A549 (cell line): ENCODE measurements at regions not wholly inside any gene's neighbourhood (a gene's known extent, or its start where the extent isn't known, plus 50 kb on each side); places are given as distances from the start of the nearest gene placed in this dataset.

ENCODE experiments used
- ATAC-seq, 2 experiments: fragments of 200-7000 bp in 1 of 2; fragments of >200 bp in 1 of 2; cut with Nextera tagmentation in 1 of 2; cut with Tn5 transposase in 1 of 2; 3 replicates each; pipeline versions ENCODE4 v1.8.0 to v1.9.1; 2018 to 2020; ENCODE audit warnings: mild to moderate bottlenecking in 1 of 2, moderate library complexity in 1 of 2
- CTCF ChIA-PET: fragments of 300-600 bp; sonication (Branson Sonifier 250); formaldehyde crosslinking; extraction: SDS; loops from one replicate; lab custom pipeline; 2021; ENCODE audit warnings: antibody characterized with exemption, inconsistent platforms; lab: Yijun Ruan, JAX
- POLR2A ChIA-PET: fragments of 350-600 bp; formaldehyde crosslinking; extraction: SDS; loops from one replicate; lab custom pipeline; 2021; ENCODE audit warnings: antibody characterized with exemption, inconsistent platforms; lab: Yijun Ruan, JAX
- DNase-seq, 2 experiments: peaks; one replicate each; pipeline versions ENCODE4 v3.0.0 to v3.0.0-alpha.2; 2011 to 2016; ENCODE audit warnings: low read depth in 1 of 2, low spot score in 1 of 2
- FAIRE-seq: peaks from 2 replicates; lab custom pipeline; 2011; peaks lifted over from hg19 to GRCh38; lab: Jason Lieb, UNC
- H3K27ac ChIP-seq, 2 experiments: fragments of >200 bp; sonication (Bioruptor Twin); formaldehyde crosslinking; 3 replicates each; pipeline ENCODE4 v1.5.1; 2016 to 2017
- H3K4me1 ChIP-seq: fragments of >200 bp; sonication (Bioruptor Twin); formaldehyde crosslinking; 3 replicates; pipeline ENCODE4 v1.6.1; 2016
- H3K4me2 ChIP-seq: fragments of >200 bp; sonication (Bioruptor Twin); formaldehyde crosslinking; 3 replicates; pipeline ENCODE4 v1.6.1; 2016
- H3K4me3 ChIP-seq: fragments of >200 bp; sonication (Bioruptor Twin); formaldehyde crosslinking; 3 replicates; pipeline ENCODE4 v1.5.1; 2016
- H3K9me3 ChIP-seq: fragments of >200 bp; sonication (Bioruptor Twin); formaldehyde crosslinking; 3 replicates; pipeline ENCODE4 v1.6.1; 2016
- HEYL ChIP-seq: fragments of 250-450 bp; sonication (Bioruptor Pico); IDR thresholded peaks from 2 replicates; pipeline ENCODE4 v1.8.0; 2021; ENCODE audit warnings: mild to moderate bottlenecking, moderate library complexity
- HOXB13 ChIP-seq: fragments of 250-450 bp; sonication (Bioruptor Pico); IDR thresholded peaks from 2 replicates; pipeline ENCODE4 v1.5.0; 2020; ENCODE audit warnings: low read depth, mild to moderate bottlenecking, moderate library complexity
- KDM1A ChIP-seq: fragments of 200-600 bp; sonication (generic); IDR thresholded peaks from 2 replicates; pipeline ENCODE4 v1.6.1; 2016; ENCODE audit warnings: low read depth, mild to moderate bottlenecking
- MAZ ChIP-seq: fragments of 150-350 bp; IDR thresholded peaks from 2 replicates; pipeline ENCODE4 v1.6.1; 2014; ENCODE audit warnings: antibody characterized with exemption, low read depth, low read length, borderline replicate concordance
- MYC ChIP-seq: IDR thresholded peaks from 2 replicates; pipeline ENCODE4 v1.6.1; 2012; ENCODE audit warnings: mild to moderate bottlenecking, inconsistent platforms, low read length, improper control_type of control experiment, borderline replicate concordance
- NFE2L2 ChIP-seq: fragments of 150-350 bp; conservative IDR thresholded peaks from 2 replicates; pipeline ENCODE4 v1.6.1; 2014; ENCODE audit warnings: low read length
- NR3C1 ChIP-seq: fragments of >200 bp; sonication (Bioruptor Twin); formaldehyde crosslinking; IDR thresholded peaks from 3 replicates; pipeline ENCODE4 v1.6.1; 2017
- RARB ChIP-seq: fragments of 250-450 bp; sonication (Bioruptor Pico); IDR thresholded peaks from 2 replicates; pipeline ENCODE4 v1.8.0; 2021; ENCODE audit warnings: mild to moderate bottlenecking, moderate library complexity
- RCOR1 ChIP-seq: fragments of 150-350 bp; IDR thresholded peaks from 2 replicates; pipeline ENCODE4 v1.6.1; 2014; ENCODE audit warnings: antibody characterized with exemption, low read length, low read depth
- RNF2 ChIP-seq: fragments of 200-600 bp; sonication (generic); IDR thresholded peaks from 2 replicates; pipeline ENCODE4 v1.6.1; 2016; ENCODE audit warnings: low read depth, mild to moderate bottlenecking, antibody characterized with exemption, moderate library complexity, borderline replicate concordance
- SREBF2 ChIP-seq: fragments of 450-650 bp; IDR thresholded peaks from 2 replicates; pipeline ENCODE4 v1.6.1; 2014; ENCODE audit warnings: mild to moderate bottlenecking, moderate library complexity
- ZNF302 ChIP-seq: fragments of 250-450 bp; sonication (Bioruptor Pico); IDR thresholded peaks from 2 replicates; pipeline ENCODE4 v1.9.0; 2021; ENCODE audit warnings: inconsistent platforms, mild to moderate bottlenecking, moderate library complexity
- ZSCAN20 ChIP-seq: fragments of 250-450 bp; sonication (Bioruptor Pico); IDR thresholded peaks from 2 replicates; pipeline ENCODE4 v1.8.0; 2022; ENCODE audit warnings: mild to moderate bottlenecking, moderate library complexity
- WGBS: methylation state at CpG from one replicate; pipeline ENCODE4 v1.1.6; 2017; ENCODE audit errors: missing lambda C conversion rate; 5-methylcytosine and 5-hydroxymethylcytosine counted together
- TF ChIP-seq, protein P1 (sequence below): IDR thresholded peaks from 2 replicates; pipeline ENCODE4 v1.6.1; 2012
- TF ChIP-seq, protein P2 (sequence below): IDR thresholded peaks from 2 replicates; pipeline ENCODE4 v1.6.1; 2012
- TF ChIP-seq, protein P3 (sequence below): fragments of 150-350 bp; IDR thresholded peaks from 2 replicates; pipeline ENCODE4 v1.6.1; 2014; ENCODE audit warnings: low read depth, mild to moderate bottlenecking, low read length
- TF ChIP-seq, protein P4 (sequence below): fragments of 450-650 bp; IDR thresholded peaks from 2 replicates; pipeline ENCODE4 v1.6.1; 2014; ENCODE audit warnings: antibody characterized with exemption
- TF ChIP-seq, protein P5 (sequence below): fragments of 250-450 bp; sonication (Bioruptor Pico); IDR thresholded peaks from 2 replicates; pipeline ENCODE4 v1.5.0; 2020; ENCODE audit warnings: low read depth, mild to moderate bottlenecking, moderate library complexity

DNA sequence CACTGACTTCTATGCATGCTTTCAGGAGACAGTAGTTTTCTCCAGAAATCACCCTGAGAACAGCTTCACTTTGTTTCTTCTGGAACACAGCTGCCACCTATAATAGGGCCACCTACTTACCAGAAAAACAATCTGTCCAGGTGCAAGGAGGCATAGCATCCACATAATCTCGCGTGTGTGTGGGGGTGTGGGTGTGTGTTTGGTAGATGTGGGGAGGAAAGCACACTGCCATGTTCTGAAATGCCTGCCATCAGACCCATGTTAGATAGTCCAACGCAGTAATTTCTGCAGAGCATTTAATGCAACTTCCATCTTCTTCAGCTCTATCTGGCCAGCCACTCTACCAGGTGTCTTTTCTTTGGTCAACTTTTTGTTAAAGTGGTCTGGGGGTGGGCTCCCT is 102.9 kb downstream of the ACER2 start:
- no peak for FAIRE-seq
- H3K4me2 ChIP-seq = no peak overlapping the region
- H3K4me3 ChIP-seq = no peak overlapping the region
- POLR2A ChIA-PET = no interaction called here
- TF ChIP-seq MAZ (no peak), NR3C1 (no peak), RNF2 (no peak), NFE2L2 (no peak), RARB (no peak), ZSCAN20 (CRISPR knock-in tag) (no peak), HOXB13 (CRISPR knock-in tag) (no peak), KDM1A (no peak), HEYL (no peak), RCOR1 (no peak), MYC (no peak), SREBF2 (no peak), ZNF302 (CRISPR knock-in tag) (no peak)
- TF ChIP-seq, protein P1, sequence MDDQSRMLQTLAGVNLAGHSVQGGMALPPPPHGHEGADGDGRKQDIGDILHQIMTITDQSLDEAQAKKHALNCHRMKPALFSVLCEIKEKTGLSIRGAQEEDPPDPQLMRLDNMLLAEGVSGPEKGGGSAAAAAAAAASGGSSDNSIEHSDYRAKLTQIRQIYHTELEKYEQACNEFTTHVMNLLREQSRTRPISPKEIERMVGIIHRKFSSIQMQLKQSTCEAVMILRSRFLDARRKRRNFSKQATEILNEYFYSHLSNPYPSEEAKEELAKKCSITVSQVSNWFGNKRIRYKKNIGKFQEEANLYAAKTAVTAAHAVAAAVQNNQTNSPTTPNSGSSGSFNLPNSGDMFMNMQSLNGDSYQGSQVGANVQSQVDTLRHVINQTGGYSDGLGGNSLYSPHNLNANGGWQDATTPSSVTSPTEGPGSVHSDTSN = no peak
- TF ChIP-seq, protein P2, sequence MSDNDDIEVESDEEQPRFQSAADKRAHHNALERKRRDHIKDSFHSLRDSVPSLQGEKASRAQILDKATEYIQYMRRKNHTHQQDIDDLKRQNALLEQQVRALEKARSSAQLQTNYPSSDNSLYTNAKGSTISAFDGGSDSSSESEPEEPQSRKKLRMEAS = no peak
- TF ChIP-seq, protein P3, sequence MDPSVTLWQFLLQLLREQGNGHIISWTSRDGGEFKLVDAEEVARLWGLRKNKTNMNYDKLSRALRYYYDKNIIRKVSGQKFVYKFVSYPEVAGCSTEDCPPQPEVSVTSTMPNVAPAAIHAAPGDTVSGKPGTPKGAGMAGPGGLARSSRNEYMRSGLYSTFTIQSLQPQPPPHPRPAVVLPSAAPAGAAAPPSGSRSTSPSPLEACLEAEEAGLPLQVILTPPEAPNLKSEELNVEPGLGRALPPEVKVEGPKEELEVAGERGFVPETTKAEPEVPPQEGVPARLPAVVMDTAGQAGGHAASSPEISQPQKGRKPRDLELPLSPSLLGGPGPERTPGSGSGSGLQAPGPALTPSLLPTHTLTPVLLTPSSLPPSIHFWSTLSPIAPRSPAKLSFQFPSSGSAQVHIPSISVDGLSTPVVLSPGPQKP = no peak
- TF ChIP-seq, protein P4, sequence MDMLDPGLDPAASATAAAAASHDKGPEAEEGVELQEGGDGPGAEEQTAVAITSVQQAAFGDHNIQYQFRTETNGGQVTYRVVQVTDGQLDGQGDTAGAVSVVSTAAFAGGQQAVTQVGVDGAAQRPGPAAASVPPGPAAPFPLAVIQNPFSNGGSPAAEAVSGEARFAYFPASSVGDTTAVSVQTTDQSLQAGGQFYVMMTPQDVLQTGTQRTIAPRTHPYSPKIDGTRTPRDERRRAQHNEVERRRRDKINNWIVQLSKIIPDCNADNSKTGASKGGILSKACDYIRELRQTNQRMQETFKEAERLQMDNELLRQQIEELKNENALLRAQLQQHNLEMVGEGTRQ = no peak
- TF ChIP-seq, all 56 proteins: peak for 0
- H3K27ac ChIP-seq = no peak overlapping the region
- WGBS = 33% methylated on average over 3 of the region's 3 CpGs
- ATAC-seq = no peak
- CTCF ChIA-PET = interaction anchor here (1.4 to 1.9 kb wide), 2 partner anchors 9 to 11 kb away, joined by 3 to 4 read pairs; no protein-coding TSS in a partner anchor
- H3K9me3 ChIP-seq = no peaks in the 10 kb centered on the region
- no peak for DNase-seq
- H3K4me1 ChIP-seq = no peaks in the 10 kb centered on the region

DNA sequence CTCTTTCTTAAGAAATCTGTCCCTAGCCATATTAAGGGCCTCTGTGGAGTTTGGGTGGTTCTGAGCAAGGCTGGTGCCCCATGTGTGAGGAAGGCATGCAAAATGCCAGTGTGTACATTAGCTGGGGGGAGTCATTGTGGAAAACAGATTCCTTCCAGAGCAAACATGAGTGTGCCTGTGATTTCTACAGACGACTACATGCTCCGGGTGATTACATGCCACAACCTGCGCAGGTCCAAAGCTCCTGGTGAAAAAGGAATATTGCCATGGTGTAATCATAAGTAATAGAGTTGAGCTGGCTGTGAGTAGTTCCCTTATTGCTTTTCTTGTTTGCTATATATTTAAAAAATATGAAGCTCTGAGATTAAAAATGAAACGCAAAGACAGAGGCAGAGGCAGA is 102.1 kb downstream of the ACER2 start:
- no peak overlapping the region for H3K4me2 ChIP-seq
- ChIA-PET POLR2A (no interaction called here), CTCF (interaction anchor here (0.6 to 1.9 kb wide), 3 partner anchors 10 to 45 kb away, joined by 3 to 4 read pairs (median 4); no protein-coding TSS in a partner anchor)
- H3K4me3 ChIP-seq = no peak overlapping the region
- H3K4me1 ChIP-seq = no peaks in the 10 kb centered on the region
- TF ChIP-seq, protein P5, sequence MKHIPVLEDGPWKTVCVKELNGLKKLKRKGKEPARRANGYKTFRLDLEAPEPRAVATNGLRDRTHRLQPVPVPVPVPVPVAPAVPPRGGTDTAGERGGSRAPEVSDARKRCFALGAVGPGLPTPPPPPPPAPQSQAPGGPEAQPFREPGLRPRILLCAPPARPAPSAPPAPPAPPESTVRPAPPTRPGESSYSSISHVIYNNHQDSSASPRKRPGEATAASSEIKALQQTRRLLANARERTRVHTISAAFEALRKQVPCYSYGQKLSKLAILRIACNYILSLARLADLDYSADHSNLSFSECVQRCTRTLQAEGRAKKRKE (CRISPR knock-in tag) = no peak
- ATAC-seq = no peak
- H3K27ac ChIP-seq = no peak overlapping the region
- FAIRE-seq = no peak
- no peaks in the 10 kb centered on the region for H3K9me3 ChIP-seq
- DNase-seq = no peak
- WGBS = 38% methylated on average over 4 of the region's 4 CpGs
